HG02759 (cell line): ENCODE measurements at regions not wholly inside any gene's neighbourhood (a gene's known extent, or its start where the extent isn't known, plus 50 kb on each side); places are given as distances from the start of the nearest gene placed in this dataset.

ENCODE experiments used
- ATAC-seq: cut with Tn5 transposase; IDR thresholded peaks from one replicate; pipeline ENCODE4 v1.9.1; 2021; ENCODE audit warnings: mild to moderate bottlenecking, moderate library complexity; ENCODE audit not compliant: unreplicated experiment

- no peak for ATAC-seq
Measured at GRCh38 chr11:122062763-122063162, 53.3 kb downstream of the BLID start.

- ATAC-seq, result no peak
Measured at GRCh38 chr11:122059565-122059964, 56.5 kb downstream of the BLID start.

GRCh38 chr11:122050021-122050690 lies 65.9 kb downstream of the BLID start:
- ATAC-seq, result no peak

- ATAC-seq, result no peak
Measured at GRCh38 chr11:122048401-122048800, 67.6 kb downstream of the BLID start.

- no peak for ATAC-seq
Measured at GRCh38 chr11:122046846-122047245, 69.2 kb downstream of the BLID start.

GRCh38 chr11:122046438-122046837 lies 69.6 kb downstream of the BLID start:
- ATAC-seq, result no peak

GRCh38 chr11:122045181-122045586 lies 70.8 kb downstream of the BLID start:
- ATAC-seq, result no peak

- ATAC-seq, result no peak
Measured at GRCh38 chr11:122044086-122044485, 71.9 kb downstream of the BLID start.

- no peak for ATAC-seq
Measured at GRCh38 chr11:122042981-122043380, 73.0 kb downstream of the BLID start.

GRCh38 chr11:122040464-122040863 lies 75.6 kb downstream of the BLID start:
- ATAC-seq, result no peak

GRCh38 chr11:122038543-122038942 lies 77.5 kb downstream of the BLID start:
- ATAC-seq, result no peak

- no peak for ATAC-seq
Measured at GRCh38 chr11:122037911-122038310, 78.1 kb downstream of the BLID start.

- ATAC-seq, result no peak
Measured at GRCh38 chr11:122036493-122036892, 79.5 kb downstream of the BLID start.

GRCh38 chr11:122036018-122036417 lies 80.0 kb downstream of the BLID start:
- no peak for ATAC-seq

GRCh38 chr11:122033631-122034030 lies 82.4 kb downstream of the BLID start:
- no peak for ATAC-seq

- no peak for ATAC-seq
Measured at GRCh38 chr11:122033193-122033592, 82.8 kb downstream of the BLID start.

GRCh38 chr11:122032317-122032716 lies 83.7 kb downstream of the BLID start:
- no peak for ATAC-seq

- no peak for ATAC-seq
Measured at GRCh38 chr11:122031813-122032212, 84.2 kb downstream of the BLID start.

- no peak for ATAC-seq
Measured at GRCh38 chr11:122030286-122030685, 85.7 kb downstream of the BLID start.

GRCh38 chr11:122028545-122028944 lies 87.5 kb downstream of the BLID start:
- ATAC-seq, result no peak

- ATAC-seq, result no peak
Measured at GRCh38 chr11:122028036-122028435, 88.0 kb downstream of the BLID start.

GRCh38 chr11:122025757-122026156 lies 90.3 kb downstream of the BLID start:
- ATAC-seq, result no peak

- no peak for ATAC-seq
Measured at GRCh38 chr11:122024278-122024677, 91.7 kb downstream of the BLID start.
